H1 (cell line): ENCODE measurements at regions not wholly inside any gene's neighbourhood (a gene's known extent, or its start where the extent isn't known, plus 50 kb on each side); places are given as distances from the start of the nearest gene placed in this dataset.

Experiments
- CTCF ChIA-PET: fragments of 300-600 bp; sonication (Branson Sonifier 250); formaldehyde crosslinking; loops from one replicate; lab custom pipeline; 2021; ENCODE audit not compliant: partially characterized antibody; lab: Charles Lee
- POLR2A ChIA-PET: fragments of 300-600 bp; sonication (Branson Sonifier 250); formaldehyde crosslinking; loops from one replicate; lab custom pipeline; 2021; ENCODE audit warnings: inconsistent platforms; ENCODE audit not compliant: partially characterized antibody; lab: Charles Lee
- DNase-seq, 2 experiments: peaks; one replicate each; pipeline versions ENCODE4 v3.0.0 to v3.0.0-alpha.2; 2010 to 2022; ENCODE audit warnings: low spot score in 2 of 2, low read depth in 1 of 2, mixed read lengths in 1 of 2
- FAIRE-seq: peaks from 2 replicates; lab custom pipeline; 2011; peaks lifted over from hg19 to GRCh38; lab: Jason Lieb, UNC
- H2AFZ ChIP-seq: 2 replicates; pipeline ENCODE4 v1.8.1; 2012; ENCODE audit warnings: low read length, inconsistent platforms
- H2AK5ac ChIP-seq: 2 replicates; pipeline ENCODE4 v1.6.1; 2013; ENCODE audit warnings: low read depth, low read length
- H2BK120ac ChIP-seq: replicated peaks from 2 replicates; pipeline ENCODE3; 2013; ENCODE audit warnings: low read depth, low read length, inconsistent platforms
- H2BK12ac ChIP-seq: 2 replicates; pipeline ENCODE4 v1.6.1; 2013; ENCODE audit warnings: low read depth, low read length
- H2BK15ac ChIP-seq: 2 replicates; pipeline ENCODE4 v1.6.1; 2013; ENCODE audit warnings: low read length
- H2BK20ac ChIP-seq: 2 replicates; pipeline ENCODE4 v1.6.1; 2013; ENCODE audit warnings: low read length
- H2BK5ac ChIP-seq: 2 replicates; pipeline ENCODE4 v1.6.1; 2013; ENCODE audit warnings: low read depth, low read length
- H3K14ac ChIP-seq: 2 replicates; pipeline ENCODE4 v1.6.1; 2013; ENCODE audit warnings: inconsistent platforms; ENCODE audit not compliant: insufficient read length
- H3K18ac ChIP-seq: 2 replicates; pipeline ENCODE4 v1.6.1; 2013; ENCODE audit warnings: low read length; ENCODE audit errors: extremely low read depth
- H3K23ac ChIP-seq: 2 replicates; pipeline ENCODE4 v1.6.1; 2013; ENCODE audit warnings: inconsistent platforms; ENCODE audit not compliant: insufficient read length
- H3K23me2 ChIP-seq: 2 replicates; pipeline ENCODE4 v1.6.1; 2013; ENCODE audit warnings: low read depth, low read length
- H3K27ac ChIP-seq: 2 replicates; pipeline ENCODE4 v1.6.1; 2011; ENCODE audit warnings: low read depth, low read length, inconsistent platforms
- H3K27me3 ChIP-seq, 4 experiments: replicated peaks in 1 of 4; 1 replicate in 1 of 4; 2 replicates in 3 of 4; pipeline versions ENCODE4 v1.6.1 to v1.8.1; 2011 to 2013; ENCODE audit warnings: low read length in 3 of 4, mild to moderate bottlenecking in 3 of 4, inconsistent platforms in 2 of 4, mixed read lengths in 2 of 4, moderate library complexity in 1 of 4; ENCODE audit not compliant: control insufficient read depth in 3 of 4, insufficient read depth in 3 of 4; ENCODE audit errors: extremely low read depth in 1 of 4
- H3K36me3 ChIP-seq, 4 experiments: 2 replicates each; pipeline versions ENCODE4 v1.6.1 to v1.8.1; 2011 to 2013; ENCODE audit warnings: mild to moderate bottlenecking in 4 of 4, low read length in 3 of 4, moderate library complexity in 2 of 4, control low read depth in 1 of 4, inconsistent platforms in 1 of 4; ENCODE audit not compliant: insufficient read depth in 4 of 4, control insufficient read depth in 2 of 4
- H3K4ac ChIP-seq: replicated peaks from 2 replicates; pipeline ENCODE3; 2013; ENCODE audit warnings: low read length, low read depth, mixed read lengths, inconsistent platforms; ENCODE audit not compliant: insufficient read length
- H3K4me1 ChIP-seq, 4 experiments: replicated peaks in 1 of 4; 1 replicate in 1 of 4; 2 replicates in 3 of 4; pipeline versions ENCODE4 v1.6.1 to v1.8.1; 2011 to 2013; ENCODE audit warnings: low read length in 3 of 4, inconsistent platforms in 2 of 4, mixed read lengths in 1 of 4; ENCODE audit not compliant: insufficient read depth in 4 of 4, control insufficient read depth in 3 of 4
- H3K4me2 ChIP-seq, 2 experiments: 2 replicates each; pipeline versions ENCODE4 v1.6.1 to v1.8.1; 2011 to 2013; ENCODE audit warnings: low read depth in 2 of 2, low read length in 2 of 2, control low read depth in 1 of 2, inconsistent platforms in 1 of 2, mild to moderate bottlenecking in 1 of 2; ENCODE audit not compliant: insufficient read depth in 1 of 2
- H3K4me3 ChIP-seq, 4 experiments: fragments of 200-600, 300-600 bp in 1 of 4; sonication (generic), shearing (Covaris generic), sonication (Bioruptor Twin) in 1 of 4; 2 replicates each; pipeline versions ENCODE4 v1.5.1 to v1.8.1; 2011 to 2016; ENCODE audit warnings: low read length in 4 of 4, low read depth in 3 of 4, control low read depth in 2 of 4, inconsistent platforms in 2 of 4, mild to moderate bottlenecking in 2 of 4, mixed read lengths in 1 of 4, moderate library complexity in 1 of 4; ENCODE audit not compliant: insufficient read depth in 2 of 4; ENCODE audit errors: extremely low read depth in 1 of 4
- H3K56ac ChIP-seq: replicated peaks from 2 replicates; pipeline ENCODE3; 2013; ENCODE audit warnings: low read depth, mild to moderate bottlenecking, mixed read lengths, low read length, inconsistent platforms; ENCODE audit not compliant: insufficient read length
- H3K79me1 ChIP-seq: 2 replicates; pipeline ENCODE4 v1.6.1; 2013; ENCODE audit warnings: low read depth, low read length, control low read depth
- H3K79me2 ChIP-seq, 2 experiments: 2 replicates each; pipeline versions ENCODE4 v1.6.1 to v1.8.1; 2012 to 2013; ENCODE audit warnings: low read length in 2 of 2, mild to moderate bottlenecking in 2 of 2, inconsistent platforms in 1 of 2; ENCODE audit not compliant: insufficient read depth in 2 of 2, control insufficient read depth in 1 of 2
- H3K9ac ChIP-seq, 4 experiments: replicated peaks in 1 of 4; 1 replicate in 1 of 4; 2 replicates in 3 of 4; pipeline versions ENCODE4 v1.6.1 to v1.8.1; 2011 to 2013; ENCODE audit warnings: low read depth in 3 of 4, low read length in 3 of 4, control low read depth in 2 of 4, mild to moderate bottlenecking in 2 of 4, moderate library complexity in 2 of 4, inconsistent platforms in 1 of 4; ENCODE audit errors: extremely low read depth in 1 of 4
- H3K9me3 ChIP-seq, 2 experiments: 2 replicates each; pipeline versions ENCODE4 v1.6.1 to v1.8.1; 2012 to 2013; ENCODE audit warnings: mild to moderate bottlenecking in 2 of 2, moderate library complexity in 2 of 2, control low read depth in 1 of 2, inconsistent platforms in 1 of 2, low read depth in 1 of 2, low read length in 1 of 2, mixed read lengths in 1 of 2; ENCODE audit not compliant: insufficient read depth in 2 of 2
- H4K20me1 ChIP-seq, 2 experiments: replicated peaks in 1 of 2; 2 replicates each; pipeline versions ENCODE3 to v1.8.1; 2011 to 2013; ENCODE audit warnings: inconsistent platforms in 2 of 2, low read length in 2 of 2, mild to moderate bottlenecking in 1 of 2; ENCODE audit not compliant: insufficient read depth in 2 of 2, control insufficient read depth in 1 of 2
- H4K5ac ChIP-seq: 2 replicates; pipeline ENCODE4 v1.6.1; 2013; ENCODE audit warnings: low read length, low read depth, mixed read lengths, inconsistent platforms; ENCODE audit not compliant: insufficient read length
- H4K8ac ChIP-seq: 2 replicates; pipeline ENCODE4 v1.8.0; 2013; ENCODE audit warnings: mild to moderate bottlenecking, moderate library complexity, low read length, inconsistent platforms; ENCODE audit not compliant: insufficient read depth; ENCODE audit errors: extremely low read depth
- H4K91ac ChIP-seq: replicated peaks from 2 replicates; pipeline ENCODE3; 2013; ENCODE audit warnings: low read length, mixed read lengths, inconsistent platforms; ENCODE audit not compliant: insufficient read length
- ATF2 ChIP-seq: IDR thresholded peaks from 2 replicates; pipeline ENCODE4 v1.6.1; 2012; ENCODE audit warnings: low read length, inconsistent platforms
- MAFK ChIP-seq: IDR thresholded peaks from 2 replicates; pipeline ENCODE4 v1.6.1; 2012; ENCODE audit warnings: low read depth, mild to moderate bottlenecking, improper control_type of control experiment, low read length
- POLR2A ChIP-seq, 2 experiments: IDR thresholded peaks; 1 replicate in 1 of 2; 2 replicates in 1 of 2; pipeline ENCODE4 v1.6.1; 2011; ENCODE audit warnings: low read depth in 2 of 2, low read length in 2 of 2, mild to moderate bottlenecking in 2 of 2; ENCODE audit errors: control extremely low read depth in 1 of 2
- RAD21 ChIP-seq, 2 experiments: IDR thresholded peaks in 1 of 2; conservative IDR thresholded peaks in 1 of 2; 2 replicates each; pipeline ENCODE4 v1.6.1; 2011; ENCODE audit warnings: low read depth in 2 of 2, low read length in 2 of 2, improper control_type of control experiment in 1 of 2, inconsistent platforms in 1 of 2, mild to moderate bottlenecking in 1 of 2, moderate library complexity in 1 of 2
- SIX5 ChIP-seq: IDR thresholded peaks from 2 replicates; pipeline ENCODE4 v1.6.1; 2011; ENCODE audit warnings: mild to moderate bottlenecking, low read depth, low read length
- TAF1 ChIP-seq: IDR thresholded peaks from 2 replicates; pipeline ENCODE4 v1.6.1; 2011; ENCODE audit warnings: mild to moderate bottlenecking, low read depth, low read length
- WGBS, 2 experiments: shearing (Covaris generic) in 1 of 2; methylation state at CpG; one replicate each; pipeline versions ENCODE4 v1.1.6 to v1.1.7; 2013 to 2015; ENCODE audit warnings: low lambda C conversion rate in 2 of 2, mixed read lengths in 2 of 2, inconsistent platforms in 1 of 2, low coverage in 1 of 2, missing lambda C conversion rate in 1 of 2; ENCODE audit not compliant: insufficient replicate concordance in 2 of 2, insufficient coverage in 1 of 2, insufficient read length in 1 of 2; ENCODE audit errors: extremely low coverage in 1 of 2, missing lambda C conversion rate in 1 of 2; 5-methylcytosine and 5-hydroxymethylcytosine counted together

GRCh38 chr16:55130911-55131310 lies 193.1 kb upstream of the IRX6 start:
- Histone ChIP-seq H3K27ac (no peak overlapping the region), H2BK5ac (no peak overlapping the region), H3K9ac (no peak overlapping the region), H2BK12ac (no peak overlapping the region), H3K18ac (no peak overlapping the region), H3K27me3 (no peaks in the 10 kb centered on the region), H2AFZ (no peak overlapping the region), H4K20me1 (no peaks in the 10 kb centered on the region), H3K4ac (no peak overlapping the region), H3K36me3 (no peaks in the 10 kb centered on the region), H3K56ac (no peak overlapping the region), H4K5ac (no peak overlapping the region), H3K23me2 (no peaks in the 10 kb centered on the region), H2BK15ac (no peak overlapping the region), H3K9me3 (no peaks in the 10 kb centered on the region), H3K79me1 (no peaks in the 10 kb centered on the region), H3K4me1 (peaks cover 0 to 2% (median 0%) of the 10 kb centered on the region in 4 experiments; a peak in 1 of 7 replicates), H3K14ac (no peak overlapping the region), H2BK20ac (no peak overlapping the region), H4K8ac (no peak overlapping the region), H3K79me2 (no peaks in the 10 kb centered on the region), H3K4me2 (no peak overlapping the region), H2BK120ac (no peak overlapping the region), H2AK5ac (no peak overlapping the region), H3K23ac (no peak overlapping the region), H3K4me3 (no peak overlapping the region), H4K91ac (no peak overlapping the region)
- DNase-seq (no peak), FAIRE-seq (no peak)
- ChIA-PET CTCF (interaction anchor here (1.3 to 3.9 kb wide), 2 partner anchors 25 to 126 kb away, joined by 6 to 10 read pairs; no protein-coding TSS in a partner anchor), POLR2A (no interaction called here)
- WGBS, 2 experiments: 100% methylated on average over 2 of the region's 2 CpGs; no CpG with 5 or more reads in 1 of the 2 experiments
- TF ChIP-seq ATF2 (no peak), TAF1 (no peak), MAFK (no peak), RAD21 (IDR thresholded peaks at IDR 0.05 in 1 of 2, conservative IDR thresholded peaks at IDR 0.05 in 1 of 2; ENCODE audit: low read depth in 2 of 2, low read length in 2 of 2) (no peak), POLR2A (IDR thresholded peaks at IDR 0.05; ENCODE audit: control extremely low read depth in 1 of 2, low read depth in 2 of 2, low read length in 2 of 2) (no peak), SIX5 (no peak)
